Neural crest cell (in vitro differentiated cells): ENCODE measurements at regions not wholly inside any gene's neighbourhood (a gene's known extent, or its start where the extent isn't known, plus 50 kb on each side); places are given as distances from the start of the nearest gene placed in this dataset.

Source experiments
- DNase-seq: peaks from one replicate; pipeline ENCODE4 v3.0.0; 2021; ENCODE audit warnings: low read depth, mixed read lengths, low spot score
- H3K27ac Mint-ChIP-seq: one replicate; pipeline ENCODE4 v1.8.0; 2021; ENCODE audit warnings: mild to moderate bottlenecking, mixed read lengths; ENCODE audit not compliant: unreplicated experiment
- H3K27me3 Mint-ChIP-seq: 2 replicates; pipeline ENCODE4 v1.8.0; 2021; ENCODE audit warnings: low read depth, mild to moderate bottlenecking, mixed read lengths
- H3K36me3 Mint-ChIP-seq: 2 replicates; pipeline ENCODE4 v1.8.0; 2021; ENCODE audit warnings: low read depth, mild to moderate bottlenecking, mixed read lengths
- H3K4me1 Mint-ChIP-seq: 2 replicates; pipeline ENCODE4 v1.8.0; 2021; ENCODE audit warnings: mixed read lengths
- H3K4me3 Mint-ChIP-seq: one replicate; pipeline ENCODE4 v1.8.0; 2021; ENCODE audit warnings: mild to moderate bottlenecking, mixed read lengths
- H3K9me3 Mint-ChIP-seq: 2 replicates; pipeline ENCODE4 v1.8.0; 2021; ENCODE audit warnings: mixed read lengths
- CTCF ChIP-seq: fragments of 200-600 bp; sonication (generic); conservative IDR thresholded peaks from 2 replicates; pipeline ENCODE4 v1.5.0; 2021; ENCODE audit warnings: antibody characterized with exemption, mild to moderate bottlenecking

GRCh38 chr12:115485967-115486366 is 791.5 kb downstream of the MED13L start:
- H3K4me1 Mint-ChIP-seq, result peaks cover 17% of the 10 kb centered on the region
- H3K27ac Mint-ChIP-seq, result peak overlapping the region; percentile 15
- H3K9me3 Mint-ChIP-seq, result peaks cover 4% of the 10 kb centered on the region
- H3K27me3 Mint-ChIP-seq, result peaks cover 19% of the 10 kb centered on the region
- TF ChIP-seq CTCF, result no peak
- peaks cover 3% of the 10 kb centered on the region for H3K36me3 Mint-ChIP-seq
- no peak for DNase-seq
- H3K4me3 Mint-ChIP-seq, result no peak overlapping the region

- Mint-ChIP-seq H3K36me3 (peaks cover 3% of the 10 kb centered on the region), H3K27me3 (peaks cover 16% of the 10 kb centered on the region), H3K4me3 (no peak overlapping the region), H3K27ac (no peak overlapping the region), H3K4me1 (peaks cover 17% of the 10 kb centered on the region), H3K9me3 (peaks cover 7% of the 10 kb centered on the region)
- DNase-seq, result no peak
- no peak for TF ChIP-seq CTCF
Observed at GRCh38 chr12:115485503-115485902, 792.0 kb downstream of the MED13L start.

GRCh38 chr12:115482943-115483342 is 794.5 kb downstream of the MED13L start:
- Mint-ChIP-seq H3K27ac (no peak overlapping the region), H3K9me3 (peaks cover 8% of the 10 kb centered on the region), H3K36me3 (peaks cover 3% of the 10 kb centered on the region), H3K4me3 (no peak overlapping the region), H3K27me3 (peaks cover 5% of the 10 kb centered on the region), H3K4me1 (peaks cover 17% of the 10 kb centered on the region)
- DNase-seq, result no peak
- TF ChIP-seq CTCF, result no peak

- Mint-ChIP-seq H3K27ac (no peak overlapping the region), H3K4me1 (peaks cover 10% of the 10 kb centered on the region), H3K36me3 (peaks cover 3% of the 10 kb centered on the region), H3K27me3 (no peaks in the 10 kb centered on the region), H3K9me3 (peaks cover 8% of the 10 kb centered on the region), H3K4me3 (no peak overlapping the region)
- no peak for TF ChIP-seq CTCF
- no peak for DNase-seq
Observed at GRCh38 chr12:115481141-115481540, 796.4 kb downstream of the MED13L start.

GRCh38 chr12:115478505-115478904 is 794.5 kb upstream of the TBX3 start:
- H3K9me3 Mint-ChIP-seq, result peaks cover 4% of the 10 kb centered on the region
- no peaks in the 10 kb centered on the region for H3K27me3 Mint-ChIP-seq
- no peak for TF ChIP-seq CTCF
- H3K27ac Mint-ChIP-seq, result no peak overlapping the region
- no peaks in the 10 kb centered on the region for H3K4me1 Mint-ChIP-seq
- DNase-seq, result no peak
- H3K36me3 Mint-ChIP-seq, result no peaks in the 10 kb centered on the region
- H3K4me3 Mint-ChIP-seq, result no peak overlapping the region
